Endothelial cell of umbilical vein (primary cell): ENCODE measurements at regions not wholly inside any gene's neighbourhood (a gene's known extent, or its start where the extent isn't known, plus 50 kb on each side); places are given as distances from the start of the nearest gene placed in this dataset.

Experiments
- BruUV-seq: library from RNA; stranded (reverse); fragments of 400-500 nt; replicated peaks from 2 replicates; lab custom pipeline; 2021; lab: Mats Ljungman, UMichigan
- CTCF ChIA-PET: fragments of 300-600, 350-600 bp; sonication (Branson Sonifier 250); formaldehyde crosslinking; loops from one replicate; lab custom pipeline; 2021; ENCODE audit warnings: antibody characterized with exemption, inconsistent platforms; lab: Charles Lee
- POLR2A ChIA-PET: fragments of 300-600, 350-600 bp; sonication (Branson Sonifier 250); formaldehyde crosslinking; loops from one replicate; lab custom pipeline; 2021; ENCODE audit warnings: antibody characterized with exemption, inconsistent platforms; lab: Charles Lee
- DNase-seq: peaks from one replicate; pipeline ENCODE4 v3.0.0-alpha.2; 2011; ENCODE audit warnings: low read depth, low spot score
- FAIRE-seq: peaks from 2 replicates; lab custom pipeline; 2011; peaks lifted over from hg19 to GRCh38; lab: Jason Lieb, UNC
- H2AFZ ChIP-seq: 2 replicates; pipeline ENCODE4 v1.6.0; 2012; ENCODE audit warnings: low read depth, low read length, control low read depth, inconsistent platforms
- H3K27ac ChIP-seq: 2 replicates; pipeline ENCODE4 v1.5.1; 2011; ENCODE audit warnings: low read depth, mild to moderate bottlenecking, control low read depth, low read length, moderate library complexity; ENCODE audit not compliant: insufficient read depth
- H3K27me3 ChIP-seq, 2 experiments: 2 replicates each; pipeline versions ENCODE4 v1.6.0 to v1.6.1; 2011; ENCODE audit warnings: low read length in 2 of 2, mixed read lengths in 1 of 2; ENCODE audit not compliant: control insufficient read depth in 2 of 2, insufficient read depth in 2 of 2
- H3K36me3 ChIP-seq, 2 experiments: 2 replicates in 1 of 2; 3 replicates in 1 of 2; pipeline ENCODE4 v1.5.1; 2011; ENCODE audit warnings: low read length in 2 of 2, mild to moderate bottlenecking in 1 of 2, moderate library complexity in 1 of 2; ENCODE audit not compliant: control insufficient read depth in 2 of 2, insufficient read depth in 2 of 2; ENCODE audit errors: extremely low read depth in 1 of 2
- H3K4me1 ChIP-seq: 3 replicates; pipeline ENCODE4 v1.5.1; 2011; ENCODE audit warnings: mild to moderate bottlenecking, low read length; ENCODE audit not compliant: control insufficient read depth, insufficient read depth; ENCODE audit errors: extremely low read depth
- H3K4me2 ChIP-seq: 2 replicates; pipeline ENCODE4 v1.6.1; 2011; ENCODE audit warnings: low read length, control low read depth, mixed read lengths; ENCODE audit not compliant: insufficient read depth
- H3K4me3 ChIP-seq, 3 experiments: fragments of 200-600 bp in 1 of 3; sonication (generic), shearing (Covaris generic) in 1 of 3; replicated peaks in 1 of 3; 2 replicates each; pipeline ENCODE4 v1.5.1; 2011 to 2016; ENCODE audit warnings: control low read depth in 3 of 3, low read length in 3 of 3, mild to moderate bottlenecking in 2 of 3, inconsistent platforms in 1 of 3, low read depth in 1 of 3, moderate library complexity in 1 of 3; ENCODE audit not compliant: insufficient read depth in 1 of 3
- H3K79me2 ChIP-seq: 2 replicates; pipeline ENCODE4 v1.6.0; 2012; ENCODE audit warnings: low read length, inconsistent platforms; ENCODE audit not compliant: control insufficient read depth, insufficient read depth
- H3K9ac ChIP-seq: replicated peaks from 2 replicates; pipeline ENCODE3; 2011; ENCODE audit warnings: low read length, control low read depth; ENCODE audit not compliant: insufficient read depth; ENCODE audit errors: extremely low read depth
- H3K9me1 ChIP-seq: replicated peaks from 3 replicates; pipeline ENCODE4 v1.6.0; 2011; ENCODE audit warnings: mild to moderate bottlenecking, low read length; ENCODE audit not compliant: control insufficient read depth, insufficient read depth; ENCODE audit errors: extremely low read depth
- H3K9me3 ChIP-seq: replicated peaks from 2 replicates; pipeline ENCODE4 v1.5.1; 2012; ENCODE audit warnings: low read length, inconsistent platforms; ENCODE audit not compliant: control insufficient read depth, insufficient read depth
- H4K20me1 ChIP-seq: replicated peaks from 2 replicates; pipeline ENCODE3; 2011; ENCODE audit warnings: mild to moderate bottlenecking, low read length; ENCODE audit not compliant: control insufficient read depth, insufficient read depth; ENCODE audit errors: extremely low read depth
- CTCF ChIP-seq, 2 donors: IDR thresholded peaks; 1 replicate in 1 of 2; 2 replicates in 1 of 2; pipeline ENCODE4 v1.5.1; 2011; ENCODE audit warnings: low read length in 2 of 2, mild to moderate bottlenecking in 2 of 2, moderate library complexity in 2 of 2, control low read depth in 1 of 2, inconsistent platforms in 1 of 2, low read depth in 1 of 2; ENCODE audit not compliant: insufficient read depth in 1 of 2; ENCODE audit errors: extremely low read depth in 1 of 2
- EZH2 ChIP-seq: IDR thresholded peaks from 2 replicates; pipeline ENCODE4 v1.6.1; 2012; ENCODE audit warnings: borderline replicate concordance, low read depth, mild to moderate bottlenecking, moderate library complexity, low read length, inconsistent platforms; ENCODE audit not compliant: severe bottlenecking
- FOS ChIP-seq: IDR thresholded peaks from 2 replicates; pipeline ENCODE4 v1.6.1; 2011; ENCODE audit warnings: mild to moderate bottlenecking, low read length, moderate library complexity, borderline replicate concordance; ENCODE audit not compliant: insufficient read depth
- GATA2 ChIP-seq: IDR thresholded peaks from 2 replicates; pipeline ENCODE4 v1.7.0; 2011; ENCODE audit warnings: low read depth, mild to moderate bottlenecking, moderate library complexity, mixed read lengths, low read length; ENCODE audit not compliant: insufficient read length, insufficient read depth
- JUN ChIP-seq: IDR thresholded peaks from 2 replicates; pipeline ENCODE4 v1.6.1; 2011; ENCODE audit warnings: borderline replicate concordance, low read depth; ENCODE audit not compliant: insufficient read length, insufficient read depth
- MAX ChIP-seq: IDR thresholded peaks from 2 replicates; pipeline ENCODE4 v1.6.1; 2011; ENCODE audit not compliant: insufficient read depth, insufficient read length
- MYC ChIP-seq: IDR thresholded peaks from one replicate; pipeline ENCODE4 v1.6.1; 2011; ENCODE audit warnings: mild to moderate bottlenecking, low read depth, low read length
- POLR2A ChIP-seq: IDR thresholded peaks from 2 replicates; pipeline ENCODE4 v1.6.1; 2012; ENCODE audit warnings: low read depth, mild to moderate bottlenecking, control low read depth, low read length
- POLR2AphosphoS5 ChIP-seq: IDR thresholded peaks from 2 replicates; pipeline ENCODE4 v1.6.1; 2012; ENCODE audit warnings: low read depth, mild to moderate bottlenecking, control low read depth, low read length, moderate library complexity; ENCODE audit not compliant: insufficient read depth
- dilution Hi-C: fragments of 300-500 bp; cut with MboI; formaldehyde crosslinking; loops from one replicate; pipeline ENCODE4 v1.15.0; 2019; ENCODE audit warnings: low sequenced_read_pairs; ENCODE audit not compliant: extremely low pct_ligation_motif_present
- intact Hi-C: fragments of 100-400 bp; cut with micrococcal nuclease; formaldehyde crosslinking; loops from one replicate; pipeline ENCODE4 v1.10.0; 2022

GRCh38 chr7:17022920-17023319, 141.1 kb upstream of the AGR3 start:
- Histone ChIP-seq H3K27ac (no peak overlapping the region), H3K9me1 (no peaks in the 10 kb centered on the region), H3K36me3 (no peaks in the 10 kb centered on the region), H2AFZ (no peak overlapping the region), H3K4me2 (no peak overlapping the region), H3K79me2 (no peaks in the 10 kb centered on the region), H3K4me1 (peaks cover 13% of the 10 kb centered on the region), H3K9ac (no peak overlapping the region), H3K27me3 (no peaks in the 10 kb centered on the region), H3K9me3 (no peaks in the 10 kb centered on the region), H4K20me1 (no peaks in the 10 kb centered on the region), H3K4me3 (no peak overlapping the region)
- POLR2A ChIA-PET, result no interaction called here
- intact Hi-C loops, result no loop called here
- no peak for FAIRE-seq
- no peak for TF ChIP-seq MYC
- no peak for TF ChIP-seq JUN
- no peak for TF ChIP-seq EZH2
- TF ChIP-seq POLR2A, result no peak
- no peak for TF ChIP-seq POLR2AphosphoS5
- TF ChIP-seq FOS, result no peak
- no peak for TF ChIP-seq CTCF (IDR thresholded peaks at IDR 0.05; ENCODE audit: extremely low read depth in 1 of 2, insufficient read depth in 1 of 2, low read depth in 1 of 2, low read length in 2 of 2)
- TF ChIP-seq GATA2, result no peak
- no peak for TF ChIP-seq MAX
- BruUV-seq, result no TSS peak
- dilution Hi-C loops, result no loop called here
- CTCF ChIA-PET, result no interaction called here
- no peak for DNase-seq
